ENCODE measurements at regions not wholly inside any gene's neighbourhood (a gene's known extent, or its start where the extent isn't known, plus 50 kb on each side); places are given as distances from the start of the nearest gene placed in this dataset.

DNA sequence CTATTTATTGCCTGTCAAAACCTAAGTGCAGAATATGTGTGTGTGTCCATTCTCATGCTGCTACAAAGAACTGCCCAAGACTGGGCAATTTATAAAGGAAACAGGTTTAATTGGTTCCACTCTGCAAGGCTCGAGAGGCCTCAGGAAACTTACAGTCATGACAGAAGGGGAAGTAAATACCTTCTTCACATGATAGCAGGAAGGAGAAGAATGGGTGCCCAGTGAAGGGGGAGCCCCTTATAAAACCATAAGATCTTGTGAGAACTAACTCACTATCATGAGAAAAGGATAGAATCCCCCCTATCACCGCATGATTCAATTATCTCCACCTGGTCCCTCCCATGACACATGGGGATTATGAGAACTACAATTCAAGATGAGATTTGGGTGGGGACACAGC, 300.7 kb upstream of the SNX7 start:
- TF ChIP-seq, protein P1, sequence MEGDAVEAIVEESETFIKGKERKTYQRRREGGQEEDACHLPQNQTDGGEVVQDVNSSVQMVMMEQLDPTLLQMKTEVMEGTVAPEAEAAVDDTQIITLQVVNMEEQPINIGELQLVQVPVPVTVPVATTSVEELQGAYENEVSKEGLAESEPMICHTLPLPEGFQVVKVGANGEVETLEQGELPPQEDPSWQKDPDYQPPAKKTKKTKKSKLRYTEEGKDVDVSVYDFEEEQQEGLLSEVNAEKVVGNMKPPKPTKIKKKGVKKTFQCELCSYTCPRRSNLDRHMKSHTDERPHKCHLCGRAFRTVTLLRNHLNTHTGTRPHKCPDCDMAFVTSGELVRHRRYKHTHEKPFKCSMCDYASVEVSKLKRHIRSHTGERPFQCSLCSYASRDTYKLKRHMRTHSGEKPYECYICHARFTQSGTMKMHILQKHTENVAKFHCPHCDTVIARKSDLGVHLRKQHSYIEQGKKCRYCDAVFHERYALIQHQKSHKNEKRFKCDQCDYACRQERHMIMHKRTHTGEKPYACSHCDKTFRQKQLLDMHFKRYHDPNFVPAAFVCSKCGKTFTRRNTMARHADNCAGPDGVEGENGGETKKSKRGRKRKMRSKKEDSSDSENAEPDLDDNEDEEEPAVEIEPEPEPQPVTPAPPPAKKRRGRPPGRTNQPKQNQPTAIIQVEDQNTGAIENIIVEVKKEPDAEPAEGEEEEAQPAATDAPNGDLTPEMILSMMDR (IDR thresholded peaks at IDR 0.05), result no peak
- no peak for TF ChIP-seq POLR2A (IDR thresholded peaks at IDR 0.05)
